Suppressor macrophage treated with lipopolysaccharide for 1 hour (primary cell): ENCODE measurements at regions not wholly inside any gene's neighbourhood (a gene's known extent, or its start where the extent isn't known, plus 50 kb on each side); places are given as distances from the start of the nearest gene placed in this dataset.
A peak's percentile ranks its signal among the peaks of the same experiment; 100 is the strongest.

Experiments
- DNase-seq, 3 donors: peaks; one replicate each; pipeline ENCODE4 v3.0.0-alpha.2; 2020 to 2022

DNA sequence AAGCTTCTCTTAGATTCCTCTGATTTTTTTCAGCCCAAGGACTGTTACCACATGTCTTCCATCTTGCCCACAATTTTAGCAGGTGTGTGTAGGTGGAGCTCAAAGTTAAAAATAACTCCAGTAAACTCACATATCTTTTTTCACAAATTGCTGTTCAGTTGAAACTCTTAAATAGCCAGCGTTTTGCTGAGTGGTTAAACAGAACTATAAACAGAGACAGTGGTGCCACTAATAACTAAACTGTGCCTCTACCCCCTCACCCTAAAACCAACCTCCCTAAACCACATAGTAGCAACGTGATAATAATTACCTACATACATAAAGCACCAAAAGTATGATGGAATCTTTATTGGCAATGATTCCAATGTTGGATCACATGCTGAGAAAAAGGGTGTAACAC, 525.1 kb downstream of the PDCD6IP start:
- DNase-seq, result no peak

DNA sequence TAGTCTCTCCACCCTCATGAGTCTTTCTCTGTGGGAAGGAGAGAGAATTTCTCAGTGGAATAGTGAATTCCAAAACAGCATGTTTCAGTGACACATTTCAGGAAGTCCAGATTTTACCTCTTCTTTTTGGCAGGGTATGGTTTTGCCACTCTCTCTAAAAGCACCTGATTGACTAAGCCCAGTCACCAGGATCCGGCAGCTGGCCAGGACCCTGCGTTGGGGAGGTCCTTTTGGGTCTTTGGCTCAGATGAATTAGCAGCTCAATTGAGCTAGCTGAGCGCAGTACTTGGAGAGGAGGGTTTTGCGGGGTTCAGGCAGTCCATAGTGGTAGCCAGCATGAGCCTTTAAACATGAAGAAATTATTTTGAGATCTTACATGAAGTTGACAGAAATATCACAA, 548.2 kb downstream of the PDCD6IP start:
- no peak for DNase-seq

- DNase-seq, result peak in 2 of 3 donors; percentile 29 to 41
Measured at GRCh38 chr3:34351882-34352777, 553.7 kb downstream of the PDCD6IP start.

DNA sequence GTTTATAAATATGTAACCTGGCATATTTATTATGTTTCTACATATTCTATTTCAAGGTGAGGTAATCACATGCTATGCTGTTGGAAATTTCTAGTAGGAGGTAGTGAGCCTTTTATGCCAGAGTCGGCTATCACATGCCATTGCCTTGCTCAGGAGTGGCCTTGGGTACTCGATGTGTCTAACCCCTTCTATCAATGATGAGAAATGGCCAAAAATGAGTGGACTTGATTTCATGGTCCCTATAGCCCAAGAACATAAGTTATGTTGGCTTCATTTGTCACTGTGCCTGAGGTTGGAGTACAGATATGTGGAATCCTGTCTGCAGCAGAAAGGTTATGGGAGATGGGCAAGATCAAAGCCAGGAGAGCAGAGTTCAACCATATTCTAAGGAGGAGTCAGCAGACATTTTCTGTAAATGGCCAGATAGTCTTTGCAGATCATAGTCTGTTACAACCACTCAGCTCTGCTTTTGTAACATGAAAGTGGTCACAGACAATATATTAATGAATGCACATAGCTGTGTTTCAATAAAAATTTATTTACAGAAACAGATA, 554.4 kb downstream of the PDCD6IP start:
- no peak for DNase-seq

GRCh38 chr3:34357461-34357860, 559.0 kb downstream of the PDCD6IP start:
- no peak for DNase-seq

DNA sequence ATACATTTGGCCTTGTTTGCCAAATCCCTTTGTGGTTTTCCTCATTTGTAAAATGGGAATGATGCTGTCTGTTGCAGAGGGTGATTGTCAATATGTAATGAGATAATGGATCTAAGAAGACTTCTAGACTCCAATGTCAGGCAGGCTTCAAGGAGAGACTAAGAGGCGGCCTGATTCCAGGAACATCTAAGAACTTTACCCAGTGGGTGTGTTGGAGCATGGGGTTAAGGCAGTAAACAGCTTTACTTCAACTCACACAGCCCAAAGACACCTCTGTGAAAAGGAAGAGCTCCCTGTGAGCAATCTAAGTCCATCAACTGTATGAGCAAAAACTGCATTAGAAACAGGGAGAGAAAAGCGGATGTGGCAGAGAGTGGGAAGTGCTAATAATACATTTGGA, 560.6 kb downstream of the PDCD6IP start:
- no peak for DNase-seq

DNA sequence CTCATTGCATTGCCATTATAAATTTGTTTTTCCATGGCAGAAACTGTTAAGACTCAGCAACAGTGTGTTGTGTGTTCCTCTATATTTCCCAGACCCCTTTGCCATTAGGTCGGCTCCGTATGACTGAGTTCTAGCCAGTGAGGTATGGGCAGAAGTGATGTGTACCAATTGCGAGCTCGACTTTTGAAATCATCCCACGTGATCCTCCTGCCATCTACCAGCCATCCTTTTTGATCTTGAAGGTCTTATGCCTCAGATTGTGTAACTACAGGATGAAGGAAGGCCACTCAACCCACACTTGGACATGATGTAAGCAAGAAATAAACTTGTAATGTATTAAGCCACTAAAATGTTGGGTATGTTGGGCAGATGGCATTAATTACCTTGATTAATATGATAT, 562.3 kb downstream of the PDCD6IP start:
- peak; percentile 48 to 74 (median 65) for DNase-seq

DNA sequence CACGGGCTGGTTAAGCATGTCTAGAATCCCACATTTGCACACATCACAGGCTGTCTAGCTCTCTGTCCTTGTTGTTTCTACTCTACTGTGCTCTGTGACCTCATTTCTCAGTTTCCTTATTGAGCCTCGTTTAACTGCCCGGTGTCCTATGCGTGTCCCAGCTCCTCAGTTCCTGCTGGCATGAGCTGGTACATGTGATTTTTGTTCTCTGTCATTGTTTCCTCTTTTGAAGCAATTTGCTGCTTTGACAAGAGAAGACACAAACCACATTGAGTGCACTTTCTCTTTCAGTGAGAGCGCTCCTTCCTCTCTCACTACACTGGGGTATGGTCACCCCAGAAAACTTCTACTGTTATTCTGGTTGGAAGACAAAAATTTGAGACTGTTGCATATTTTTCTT, 563.5 kb downstream of the PDCD6IP start:
- peak; percentile 88 to 95 (median 95) for DNase-seq

- no peak for DNase-seq
Measured at GRCh38 chr3:34362910-34363309, 564.5 kb downstream of the PDCD6IP start.

- DNase-seq, result peak in 1 of 3 donors; percentile 30
Measured at GRCh38 chr3:34363881-34364280, 565.5 kb downstream of the PDCD6IP start.

DNA sequence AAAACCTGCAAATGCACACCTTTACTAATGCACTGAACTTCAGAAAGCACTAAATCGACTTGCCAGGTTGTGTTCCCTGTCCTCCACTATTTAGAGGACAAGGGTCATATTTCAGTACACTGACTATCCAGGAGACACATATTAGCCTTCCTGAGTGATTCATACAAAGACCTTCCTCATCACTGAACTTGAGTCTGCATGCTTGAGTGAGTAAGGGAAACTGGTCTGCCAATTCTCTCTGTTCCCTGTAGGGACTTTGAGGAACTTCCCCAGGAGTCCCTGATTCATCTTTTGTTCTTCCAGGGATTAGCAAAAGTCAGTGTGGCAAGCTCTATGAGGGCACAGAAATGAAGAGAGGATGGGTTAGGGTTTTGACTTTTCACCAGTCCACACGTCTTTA, 565.9 kb downstream of the PDCD6IP start:
- peak; percentile 81 to 93 (median 92) for DNase-seq

DNA sequence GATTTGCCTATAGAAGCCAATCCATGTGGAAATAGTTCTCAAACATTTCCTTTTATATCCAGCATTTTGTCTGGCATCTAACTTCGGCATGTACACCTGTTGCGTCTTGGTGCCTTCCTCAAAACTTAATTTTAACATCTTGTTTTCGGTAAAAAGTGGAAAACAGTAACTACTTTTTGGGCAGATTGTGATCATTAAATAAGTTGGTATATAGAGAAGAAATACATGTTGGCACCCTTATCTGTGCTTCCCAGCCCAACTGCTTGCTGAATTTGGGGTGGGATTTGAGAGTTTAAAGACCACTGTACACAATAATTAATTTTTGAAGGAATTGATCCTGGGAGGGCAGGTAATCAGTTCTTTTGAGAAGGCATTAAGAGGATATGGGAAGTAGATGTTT, 566.8 kb downstream of the PDCD6IP start:
- DNase-seq, result no peak

GRCh38 chr3:34365771-34366170, 567.3 kb downstream of the PDCD6IP start:
- DNase-seq, result no peak

DNA sequence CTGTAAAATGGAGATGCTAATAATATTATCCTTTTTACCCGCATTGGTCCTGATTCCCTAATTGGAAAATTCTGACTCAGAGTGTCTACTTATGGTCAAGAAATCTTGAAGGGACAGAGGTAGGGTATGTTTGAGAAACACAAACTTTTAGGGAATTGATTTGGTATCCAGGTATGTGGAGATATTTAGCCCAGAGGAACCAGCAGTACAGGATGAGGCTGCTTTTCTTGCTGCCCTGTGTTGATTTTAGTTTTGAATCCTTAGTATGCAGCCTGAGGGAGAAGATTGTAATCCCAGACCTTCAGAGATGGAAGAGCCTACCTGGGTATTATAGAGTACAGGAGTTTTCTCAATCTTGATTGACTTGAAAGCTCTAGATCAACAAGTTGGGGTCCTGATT, 569.1 kb downstream of the PDCD6IP start:
- DNase-seq, result no peak

GRCh38 chr3:34374521-34374920, 576.1 kb downstream of the PDCD6IP start:
- DNase-seq, result peak in 1 of 3 donors; percentile 17

- peak; percentile 27 to 37 (median 34) for DNase-seq
Measured at GRCh38 chr3:34376691-34377090, 578.3 kb downstream of the PDCD6IP start.

- peak in 2 of 3 donors; percentile 30 to 42 for DNase-seq
Measured at GRCh38 chr3:34377961-34378360, 579.5 kb downstream of the PDCD6IP start.

GRCh38 chr3:34381243-34381642, 582.8 kb downstream of the PDCD6IP start:
- DNase-seq, result no peak

GRCh38 chr3:34382859-34383258, 584.4 kb downstream of the PDCD6IP start:
- no peak for DNase-seq

GRCh38 chr3:34386309-34386708, 587.9 kb downstream of the PDCD6IP start:
- DNase-seq, result no peak

GRCh38 chr3:34387826-34388564, 589.6 kb downstream of the PDCD6IP start:
- DNase-seq, result no peak

GRCh38 chr3:34388830-34389229, 590.4 kb downstream of the PDCD6IP start:
- no peak for DNase-seq

DNA sequence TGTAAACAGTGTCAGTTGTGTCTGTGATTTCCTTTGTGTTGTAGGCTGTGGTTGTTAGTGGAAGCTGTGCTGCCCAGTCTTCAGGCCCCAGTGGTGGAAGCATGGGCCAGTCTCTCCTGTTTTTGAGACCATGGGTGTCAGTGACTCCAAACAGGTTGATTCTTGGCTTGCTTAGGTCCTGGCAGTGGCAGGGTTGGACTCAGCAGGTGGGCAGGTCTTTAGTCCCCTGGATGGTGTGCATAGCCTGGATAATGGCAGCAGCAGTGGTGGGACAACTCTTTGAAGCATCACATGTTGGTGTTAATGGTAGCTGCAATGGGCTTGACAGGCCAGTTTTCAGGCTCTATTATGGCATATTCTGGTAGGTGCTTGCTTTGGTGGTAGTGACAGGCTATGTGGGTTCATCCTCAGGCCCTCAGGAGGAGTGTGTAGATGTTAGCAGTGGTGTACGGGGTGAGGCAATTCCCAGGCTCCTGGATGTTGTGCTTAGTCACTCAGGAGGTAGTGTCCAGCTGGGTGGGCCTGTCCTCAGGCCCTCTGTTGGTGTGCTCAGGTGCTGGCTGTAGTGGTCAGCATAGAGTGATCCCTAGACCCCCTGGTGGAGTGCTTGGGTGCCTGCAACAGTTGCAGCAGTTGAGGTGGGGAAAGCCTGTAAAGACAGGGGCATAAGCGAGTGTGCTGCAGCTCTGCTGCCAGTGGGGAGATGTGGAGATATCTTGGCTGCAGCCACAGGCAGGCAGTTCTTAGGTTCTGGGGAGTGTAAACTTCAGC, 596.7 kb downstream of the PDCD6IP start:
- no peak for DNase-seq
